SK-N-SH (cell line): ENCODE measurements at regions not wholly inside any gene's neighbourhood (a gene's known extent, or its start where the extent isn't known, plus 50 kb on each side); places are given as distances from the start of the nearest gene placed in this dataset.
A peak's percentile ranks its signal among the peaks of the same experiment; 100 is the strongest.

Experiments used
- CTCF ChIA-PET: fragments of 300-600, 350-600 bp; formaldehyde crosslinking; extraction: SDS; loops from one replicate; lab custom pipeline; 2021; lab: Yijun Ruan, JAX
- POLR2A ChIA-PET: fragments of 350-600 bp; sonication (Branson Sonifier 250); formaldehyde crosslinking; extraction: SDS; loops from one replicate; lab custom pipeline; 2020; ENCODE audit warnings: antibody characterized with exemption, inconsistent platforms; lab: Yijun Ruan, JAX
- DNase-seq: peaks from one replicate; pipeline ENCODE4 v3.0.0; 2012
- H2AFZ ChIP-seq: fragments of 200-600 bp; sonication (generic); 2 replicates; pipeline ENCODE4 v1.8.1; 2016; ENCODE audit warnings: antibody characterized with exemption, mild to moderate bottlenecking, low read depth
- H3F3A ChIP-seq: fragments of 200-600 bp; sonication (generic); replicated peaks from 2 replicates; pipeline ENCODE3; 2016; ENCODE audit warnings: antibody characterized with exemption, mild to moderate bottlenecking; ENCODE audit not compliant: insufficient read depth
- H3K27ac ChIP-seq, 2 experiments: fragments of 200-500 bp in 1 of 2; fragments of 200-600 bp in 1 of 2; sonication (Bioruptor generic) in 1 of 2; sonication (generic), shearing (Covaris generic) in 1 of 2; 2 replicates each; pipeline versions ENCODE4 v1.5.1 to v1.6.1; 2014 to 2016; ENCODE audit warnings: low read depth in 2 of 2, inconsistent platforms in 1 of 2, low read length in 1 of 2, mild to moderate bottlenecking in 1 of 2, mixed read lengths in 1 of 2
- H3K27me3 ChIP-seq: fragments of 200-600 bp; sonication (generic), shearing (Covaris generic); 2 replicates; pipeline ENCODE4 v1.6.1; 2016; ENCODE audit warnings: mixed run types; ENCODE audit not compliant: insufficient read depth
- H3K36me3 ChIP-seq, 2 experiments: fragments of 200-500 bp in 1 of 2; fragments of 200-600 bp in 1 of 2; sonication (Bioruptor generic) in 1 of 2; sonication (generic) in 1 of 2; replicated peaks in 1 of 2; 2 replicates each; pipeline versions ENCODE3 to v1.5.1; 2014 to 2016; ENCODE audit warnings: low read length in 1 of 2, mild to moderate bottlenecking in 1 of 2; ENCODE audit not compliant: insufficient read depth in 2 of 2, control insufficient read depth in 1 of 2
- H3K4me1 ChIP-seq, 2 experiments: fragments of 200-500 bp in 1 of 2; fragments of 200-600 bp in 1 of 2; sonication (Bioruptor generic) in 1 of 2; sonication (generic), shearing (Covaris generic) in 1 of 2; 2 replicates each; pipeline versions ENCODE4 v1.5.1 to v1.6.1; 2014 to 2016; ENCODE audit warnings: low read depth in 1 of 2, low read length in 1 of 2, mixed run types in 1 of 2; ENCODE audit not compliant: insufficient read depth in 2 of 2, control insufficient read depth in 1 of 2
- H3K4me2 ChIP-seq: fragments of 200-600 bp; sonication (generic), shearing (Covaris generic); 2 replicates; pipeline ENCODE4 v1.6.1; 2017; ENCODE audit warnings: mixed run types
- H3K4me3 ChIP-seq, 2 experiments: fragments of 200-500 bp in 1 of 2; fragments of 200-600 bp in 1 of 2; sonication (Bioruptor generic) in 1 of 2; sonication (generic), shearing (Covaris generic) in 1 of 2; 2 replicates each; pipeline versions ENCODE4 v1.5.1 to v1.8.1; 2014 to 2016; ENCODE audit warnings: low read depth in 2 of 2, inconsistent platforms in 1 of 2, low read length in 1 of 2, mild to moderate bottlenecking in 1 of 2, mixed read lengths in 1 of 2, moderate library complexity in 1 of 2
- H3K79me2 ChIP-seq: fragments of 200-600 bp; sonication (generic); 2 replicates; pipeline ENCODE4 v1.8.1; 2017; ENCODE audit warnings: mild to moderate bottlenecking; ENCODE audit not compliant: insufficient read depth
- H3K9ac ChIP-seq: fragments of 200-600 bp; sonication (generic); 2 replicates; pipeline ENCODE4 v1.6.1; 2017; ENCODE audit warnings: mixed run types
- H3K9me2 ChIP-seq: fragments of 200-600 bp; sonication (generic); 2 replicates; pipeline ENCODE4 v1.6.1; 2017; ENCODE audit warnings: mixed run types
- H3K9me3 ChIP-seq: fragments of 200-600 bp; sonication (generic); 2 replicates; pipeline ENCODE4 v1.6.1; 2017; ENCODE audit warnings: mixed run types, mild to moderate bottlenecking, moderate library complexity
- H4K20me1 ChIP-seq: fragments of 200-600 bp; sonication (generic); 2 replicates; pipeline ENCODE4 v1.6.1; 2017; ENCODE audit warnings: mild to moderate bottlenecking, mixed run types; ENCODE audit not compliant: insufficient read depth
- CTCF ChIP-seq: fragments of 200-600 bp; sonication (generic); IDR thresholded peaks from 2 replicates; pipeline ENCODE4 v1.6.1; 2017; ENCODE audit warnings: antibody characterized with exemption, mild to moderate bottlenecking, moderate library complexity
- EP300 ChIP-seq, 2 experiments: IDR thresholded peaks; 2 replicates each; pipeline versions ENCODE4 v1.4.0 to v1.6.1; 2012; ENCODE audit warnings: borderline replicate concordance in 1 of 2, low read depth in 1 of 2, low read length in 1 of 2
- EZH2phosphoT487 ChIP-seq: fragments of 200-600 bp; sonication (generic); IDR thresholded peaks from 2 replicates; pipeline ENCODE4 v1.6.1; 2017; ENCODE audit warnings: low read depth, mixed run types, mild to moderate bottlenecking, antibody characterized with exemption, moderate library complexity, borderline replicate concordance
- FOSL2 ChIP-seq: IDR thresholded peaks from 2 replicates; pipeline ENCODE4 v1.4.0; 2012; ENCODE audit warnings: low read depth, mild to moderate bottlenecking, moderate library complexity, borderline replicate concordance
- FOXJ3 ChIP-seq: sonication (generic); formaldehyde crosslinking; IDR thresholded peaks from 2 replicates; pipeline ENCODE4 v1.5.1; 2020; ENCODE audit warnings: mild to moderate bottlenecking, missing genetic modification reagents
- GABPA ChIP-seq: IDR thresholded peaks from 2 replicates; pipeline ENCODE4 v1.4.0; 2012; ENCODE audit warnings: low read depth, mild to moderate bottlenecking
- GATA2 ChIP-seq: sonication (generic); formaldehyde crosslinking; IDR thresholded peaks from 2 replicates; pipeline ENCODE4 v1.5.0; 2020; ENCODE audit warnings: mild to moderate bottlenecking, missing genetic modification reagents
- JUND ChIP-seq: IDR thresholded peaks from 2 replicates; pipeline ENCODE4 v1.4.0; 2012
- MXI1 ChIP-seq: IDR thresholded peaks from 2 replicates; pipeline ENCODE4 v1.6.1; 2012; ENCODE audit warnings: mild to moderate bottlenecking, low read depth, low read length, improper control_type of control experiment
- NFIC ChIP-seq: IDR thresholded peaks from 2 replicates; pipeline ENCODE4 v1.4.0; 2012; ENCODE audit warnings: borderline replicate concordance
- NRF1 ChIP-seq: IDR thresholded peaks from 2 replicates; pipeline ENCODE4 v1.6.1; 2012; ENCODE audit warnings: low read depth, mild to moderate bottlenecking, low read length
- PBX3 ChIP-seq: IDR thresholded peaks from 2 replicates; pipeline ENCODE4; 2012
- POLR2AphosphoS5 ChIP-seq: IDR thresholded peaks from 2 replicates; pipeline ENCODE4 v1.6.1; 2012; ENCODE audit warnings: low read depth, low read length
- RAD21 ChIP-seq: IDR thresholded peaks from 2 replicates; pipeline ENCODE4 v1.6.1; 2012; ENCODE audit warnings: mild to moderate bottlenecking, low read length
- RCOR1 ChIP-seq: fragments of 150-350 bp; IDR thresholded peaks from 2 replicates; pipeline ENCODE4 v1.6.1; 2017; ENCODE audit warnings: antibody characterized with exemption, low read length
- RXRA ChIP-seq: IDR thresholded peaks from 2 replicates; pipeline ENCODE4 v1.4.0; 2012; ENCODE audit warnings: low read depth, mild to moderate bottlenecking, borderline replicate concordance
- SMC3 ChIP-seq: IDR thresholded peaks from 2 replicates; pipeline ENCODE4 v1.6.1; 2012; ENCODE audit warnings: low read depth, low read length, improper control_type of control experiment
- TAF1 ChIP-seq: IDR thresholded peaks from 2 replicates; pipeline ENCODE4 v1.6.1; 2012; ENCODE audit warnings: low read depth, mild to moderate bottlenecking, low read length, moderate library complexity, borderline replicate concordance
- YY1 ChIP-seq: IDR thresholded peaks from 2 replicates; pipeline ENCODE4 v1.4.0; 2012; ENCODE audit warnings: low read depth, mild to moderate bottlenecking
- WGBS: methylation state at CpG from one replicate; pipeline ENCODE4 v1.1.6; 2017; ENCODE audit warnings: low lambda C conversion rate; 5-methylcytosine and 5-hydroxymethylcytosine counted together

- Histone ChIP-seq H3K27ac (no peak overlapping the region), H3K4me3 (no peak overlapping the region), H3K79me2 (no peaks in the 10 kb centered on the region), H3K9me3 (no peaks in the 10 kb centered on the region), H3K36me3 (no peaks in the 10 kb centered on the region), H3K4me2 (no peak overlapping the region), H2AFZ (no peak overlapping the region), H3K9me2 (no peaks in the 10 kb centered on the region), H3K4me1 (no peaks in the 10 kb centered on the region; a peak in 2 of 4 replicates), H3K27me3 (no peaks in the 10 kb centered on the region), H3K9ac (no peak overlapping the region), H4K20me1 (no peaks in the 10 kb centered on the region), H3F3A (no peaks in the 10 kb centered on the region)
- ChIA-PET POLR2A (no interaction called here), CTCF (interaction anchor here (0.8 kb wide), 1 partner anchor 521 kb away, joined by 3 read pairs; no protein-coding TSS in a partner anchor)
- no peak for DNase-seq
- TF ChIP-seq POLR2AphosphoS5 (no peak), MXI1 (no peak), RCOR1 (no peak), GABPA (no peak), FOXJ3 (CRISPR knock-in tag) (no peak), NRF1 (no peak), EP300 (IDR thresholded peaks at IDR 0.05; ENCODE audit: borderline replicate concordance in 1 of 2, low read depth in 1 of 2, low read length in 1 of 2) (no peak), CTCF (no peak), JUND (no peak), YY1 (no peak), PBX3 (no peak), TAF1 (no peak), RAD21 (no peak), SMC3 (no peak)
- 75% methylated on average over 1 of the region's 1 CpG for WGBS
Observed at GRCh38 chr1:106956721-106957120, 99.8 kb upstream of the PRMT6 start.

GRCh38 chr1:106957795-106958194 is 98.7 kb upstream of the PRMT6 start:
- no peak for DNase-seq
- H3K27me3 ChIP-seq, result no peaks in the 10 kb centered on the region
- no peaks in the 10 kb centered on the region for H3K79me2 ChIP-seq
- H3K9ac ChIP-seq, result no peak overlapping the region
- H3K9me3 ChIP-seq, result no peaks in the 10 kb centered on the region
- no peak overlapping the region for H3K27ac ChIP-seq
- no peaks in the 10 kb centered on the region for H3F3A ChIP-seq
- no peaks in the 10 kb centered on the region; a peak in 2 of 4 replicates for H3K4me1 ChIP-seq
- no peak overlapping the region for H3K4me2 ChIP-seq
- H3K36me3 ChIP-seq, result no peaks in the 10 kb centered on the region
- H4K20me1 ChIP-seq, result no peaks in the 10 kb centered on the region
- ChIA-PET CTCF (no interaction called here), POLR2A (no interaction called here)
- TF ChIP-seq FOSL2, result no peak
- no peak for TF ChIP-seq JUND
- no peak for TF ChIP-seq NFIC
- no peak for TF ChIP-seq GATA2 (CRISPR knock-in tag)
- TF ChIP-seq GABPA, result no peak
- TF ChIP-seq EZH2phosphoT487, result no peak
- peak; percentile 33; the same call in 1 of the 2 replicates for TF ChIP-seq CTCF
- no peak for TF ChIP-seq RXRA
- no peak overlapping the region for H2AFZ ChIP-seq
- no peak overlapping the region for H3K4me3 ChIP-seq
- 44% methylated on average over 3 of the region's 3 CpGs for WGBS
- H3K9me2 ChIP-seq, result no peaks in the 10 kb centered on the region
